HG02870 (cell line): ENCODE measurements at regions not wholly inside any gene's neighbourhood (a gene's known extent, or its start where the extent isn't known, plus 50 kb on each side); places are given as distances from the start of the nearest gene placed in this dataset.

ENCODE experiments used
- ATAC-seq: cut with Tn5 transposase; IDR thresholded peaks from one replicate; pipeline ENCODE4 v1.9.1; 2021; ENCODE audit warnings: mild to moderate bottlenecking, moderate library complexity; ENCODE audit not compliant: unreplicated experiment

DNA sequence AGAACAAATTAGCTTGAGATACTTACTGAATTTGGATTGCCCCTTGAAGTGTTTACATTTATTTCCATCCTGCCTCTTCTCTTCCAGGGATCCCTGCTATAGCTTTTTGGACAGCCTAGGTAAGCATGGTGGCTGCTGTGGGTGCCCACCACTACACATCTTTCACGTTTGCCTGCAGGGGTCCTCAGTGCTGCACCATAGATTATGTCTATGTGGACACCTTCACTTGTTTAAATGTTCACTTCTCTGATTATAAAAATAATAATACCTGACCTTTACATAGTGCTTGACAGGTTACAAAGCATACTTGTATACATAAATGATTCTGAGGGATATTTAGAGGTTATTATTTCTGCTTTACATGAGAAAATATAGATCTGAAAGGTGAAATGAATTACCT is 67.9 kb upstream of the SLC4A4 start:
- ATAC-seq = peak; percentile 41

DNA sequence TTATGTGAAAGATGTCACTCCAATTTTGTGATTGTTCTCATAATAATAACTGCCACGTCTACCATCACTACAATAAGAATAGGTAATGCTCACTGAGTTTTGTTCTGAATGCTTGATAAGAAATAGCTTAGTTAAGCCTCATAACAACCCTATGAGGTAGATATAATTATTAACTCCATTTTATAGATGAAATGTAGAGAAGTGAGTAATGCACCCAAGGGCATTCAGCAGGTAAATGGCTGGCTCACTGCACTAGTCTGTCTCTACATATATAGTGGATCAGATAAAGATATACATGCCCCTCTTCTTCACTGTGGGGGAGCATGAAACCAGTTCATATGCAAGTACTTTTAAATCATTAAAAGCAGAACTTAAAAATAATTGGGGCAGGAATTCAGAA is 65.8 kb upstream of the SLC4A4 start:
- no peak for ATAC-seq

DNA sequence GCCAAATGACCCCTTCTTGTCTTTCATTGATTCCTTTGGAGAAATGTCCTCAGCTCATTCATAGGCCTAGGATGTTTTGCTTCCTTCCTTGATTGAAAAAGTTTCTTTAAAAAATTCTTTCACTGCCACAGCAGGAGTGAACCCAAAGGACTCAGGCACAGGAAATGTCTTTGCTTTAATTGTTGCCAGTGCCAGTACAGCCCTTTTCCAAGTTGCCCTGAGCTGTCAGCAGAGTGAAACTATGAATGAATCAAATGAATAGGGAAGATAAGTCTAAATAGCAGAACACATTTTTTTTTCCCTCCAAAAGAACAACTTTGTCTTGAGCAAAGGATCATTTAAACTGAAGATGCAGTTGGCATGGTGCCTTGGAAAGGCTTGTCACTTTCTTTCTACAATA is 63.8 kb upstream of the SLC4A4 start:
- no peak for ATAC-seq

DNA sequence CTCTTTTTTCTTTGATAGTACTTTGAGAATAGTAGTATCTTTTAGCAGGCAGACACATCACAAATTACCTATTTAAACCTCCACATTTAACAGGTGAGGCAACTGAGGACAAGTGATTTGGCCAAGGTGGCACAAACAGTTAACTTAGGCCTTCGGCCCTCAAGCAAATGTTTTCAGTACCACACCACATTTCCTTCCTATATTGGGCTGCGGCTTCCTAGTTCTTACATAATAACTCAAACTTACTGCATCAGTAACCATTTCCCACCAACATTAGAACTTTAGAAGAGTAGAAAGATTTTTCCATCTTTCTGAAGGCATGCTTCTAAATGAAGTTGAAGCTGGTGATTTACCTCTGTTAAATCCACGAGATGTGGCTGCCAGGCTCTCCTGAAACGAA is 63.2 kb upstream of the SLC4A4 start:
- ATAC-seq = no peak

DNA sequence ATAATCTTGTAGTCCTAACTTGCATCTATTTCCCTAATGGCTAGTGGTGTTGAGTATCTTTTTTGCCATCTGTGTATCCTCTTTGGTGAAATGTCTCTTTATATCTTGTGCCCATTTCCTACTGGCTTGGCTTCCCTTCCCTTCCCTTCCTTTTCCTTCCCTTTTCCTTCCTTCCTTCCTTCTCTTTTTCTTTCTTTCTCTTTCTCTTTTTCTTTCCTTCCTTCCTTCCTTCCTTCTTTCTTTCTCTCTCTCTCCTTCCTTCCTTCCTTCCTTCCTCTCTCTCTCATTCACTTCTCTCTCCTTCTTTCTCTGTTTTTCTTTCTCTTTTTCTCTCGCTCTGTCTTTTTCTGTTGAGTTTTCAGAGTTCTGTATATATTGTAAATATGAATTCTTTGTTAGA is 61.5 kb upstream of the SLC4A4 start:
- ATAC-seq = no peak

DNA sequence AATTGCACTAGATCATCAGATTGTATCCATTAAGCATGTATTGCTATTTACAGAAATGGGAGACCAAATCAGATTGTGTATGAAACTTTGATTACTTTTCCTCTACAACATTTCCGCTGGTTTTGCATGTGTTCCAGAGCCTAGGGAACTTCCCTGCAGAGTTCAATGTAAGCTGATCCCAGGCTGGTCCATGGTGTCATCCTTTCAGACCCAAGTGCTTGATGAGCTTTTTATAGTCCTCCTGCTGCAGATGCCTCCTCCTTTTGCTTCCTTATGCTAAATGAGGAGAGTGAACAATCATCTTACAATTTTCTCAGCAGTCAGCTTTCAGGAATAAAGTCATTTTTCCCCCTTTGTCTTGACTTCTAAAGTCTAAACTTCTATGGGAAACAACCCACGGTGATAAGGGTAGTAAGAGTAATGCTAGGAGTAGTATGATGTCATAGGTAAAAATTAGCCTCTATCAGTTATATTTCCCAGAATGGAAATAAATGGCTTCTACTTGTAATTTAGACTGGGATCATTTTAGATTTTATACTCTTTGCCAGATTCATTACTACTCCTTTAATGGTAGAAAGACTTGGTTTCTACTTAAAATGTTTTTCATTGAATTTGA is 55.1 kb upstream of the SLC4A4 start:
- no peak for ATAC-seq

DNA sequence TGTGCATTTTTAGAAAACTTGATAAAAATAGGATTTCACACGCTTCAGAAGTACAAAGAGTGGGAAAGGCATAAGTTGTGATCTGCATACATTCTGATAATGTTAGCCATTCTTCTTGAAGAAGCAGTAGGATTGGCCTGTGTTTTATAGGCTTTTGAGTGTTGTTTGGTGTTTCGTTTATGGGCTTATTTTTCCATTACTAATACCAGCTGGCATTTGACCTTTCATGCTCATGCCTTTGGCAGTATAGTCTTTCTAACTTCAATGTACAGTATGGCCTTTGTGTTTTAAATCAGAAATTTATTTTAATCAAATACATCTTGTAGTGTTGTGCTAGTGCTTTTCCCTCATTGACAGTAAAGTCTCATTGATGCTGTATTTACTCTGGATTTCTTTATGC is 51.5 kb upstream of the SLC4A4 start:
- no peak for ATAC-seq

DNA sequence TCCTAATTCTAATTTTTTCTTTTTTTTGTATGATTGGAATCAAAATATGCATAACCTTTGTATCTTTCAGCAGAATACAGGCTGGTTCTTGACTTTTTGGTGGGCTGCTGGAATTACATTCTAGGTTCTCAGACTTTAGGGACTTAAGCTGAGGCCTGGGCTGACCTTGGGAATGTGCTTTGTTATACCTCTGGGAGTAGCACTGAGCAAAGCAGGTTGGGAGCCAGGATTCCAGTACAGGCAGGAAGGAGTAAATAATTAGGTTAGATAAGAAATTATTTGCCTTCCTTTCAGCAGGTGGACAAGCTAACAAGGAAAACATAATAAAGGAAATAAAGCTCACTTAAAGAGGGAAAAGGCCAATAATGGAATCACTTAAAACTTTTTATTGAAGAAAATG is 49.9 kb upstream of the SLC4A4 start:
- ATAC-seq = no peak
